Mesendoderm (in vitro differentiated cells): ENCODE measurements at regions not wholly inside any gene's neighbourhood (a gene's known extent, or its start where the extent isn't known, plus 50 kb on each side); places are given as distances from the start of the nearest gene placed in this dataset.

Experiments used
- DNase-seq: peaks from one replicate; pipeline ENCODE4 v3.0.0; 2013
- H2AK5ac ChIP-seq: 2 replicates; pipeline ENCODE4 v1.6.1; 2013; ENCODE audit warnings: low read length, inconsistent platforms
- H2BK120ac ChIP-seq: 2 replicates; pipeline ENCODE4 v1.6.1; 2013; ENCODE audit warnings: low read depth, mild to moderate bottlenecking, low read length, moderate library complexity, mixed read lengths
- H2BK15ac ChIP-seq: replicated peaks from 2 replicates; pipeline ENCODE4 v1.6.1; 2013; ENCODE audit warnings: low read depth, mild to moderate bottlenecking, moderate library complexity
- H2BK5ac ChIP-seq: 2 replicates; pipeline ENCODE4 v1.6.1; 2013; ENCODE audit warnings: low read length, inconsistent platforms
- H3K18ac ChIP-seq: 2 replicates; pipeline ENCODE4 v1.6.1; 2013; ENCODE audit warnings: mild to moderate bottlenecking, low read length, mixed read lengths
- H3K23ac ChIP-seq: one replicate; pipeline ENCODE4 v1.6.1; 2013; ENCODE audit warnings: low read length
- H3K27ac ChIP-seq: 2 replicates; pipeline ENCODE4 v1.5.1; 2013; ENCODE audit warnings: low read depth, mild to moderate bottlenecking, inconsistent platforms, low read length, moderate library complexity
- H3K27me3 ChIP-seq: 2 replicates; pipeline ENCODE4 v1.6.1; 2013; ENCODE audit warnings: low read length, control low read depth, mild to moderate bottlenecking, inconsistent platforms; ENCODE audit not compliant: insufficient read depth, poor library complexity
- H3K36me3 ChIP-seq: 2 replicates; pipeline ENCODE4 v1.6.1; 2013; ENCODE audit warnings: low read length, inconsistent platforms; ENCODE audit not compliant: control insufficient read depth, insufficient read depth
- H3K4ac ChIP-seq: one replicate; pipeline ENCODE4 v1.6.1; 2013; ENCODE audit warnings: low read depth, mild to moderate bottlenecking, low read length, moderate library complexity
- H3K4me1 ChIP-seq: 2 replicates; pipeline ENCODE4 v1.6.1; 2013; ENCODE audit warnings: low read depth, low read length, inconsistent platforms; ENCODE audit not compliant: control insufficient read depth
- H3K4me2 ChIP-seq: 2 replicates; pipeline ENCODE4 v1.6.1; 2013; ENCODE audit warnings: low read length
- H3K4me3 ChIP-seq: 2 replicates; pipeline ENCODE4 v1.5.1; 2013; ENCODE audit warnings: mild to moderate bottlenecking, low read length
- H3K56ac ChIP-seq: one replicate; pipeline ENCODE4 v1.6.1; 2013; ENCODE audit warnings: low read length
- H3K79me1 ChIP-seq: 2 replicates; pipeline ENCODE4 v1.6.1; 2013; ENCODE audit warnings: low read length, inconsistent platforms
- H3K79me2 ChIP-seq: 2 replicates; pipeline ENCODE4 v1.6.1; 2013; ENCODE audit warnings: mild to moderate bottlenecking, low read length; ENCODE audit not compliant: control insufficient read depth, insufficient read depth
- H3K9ac ChIP-seq: 2 replicates; pipeline ENCODE4 v1.6.1; 2013; ENCODE audit warnings: low read length, inconsistent platforms
- H4K5ac ChIP-seq: one replicate; pipeline ENCODE4 v1.6.1; 2013; ENCODE audit warnings: low read length
- H4K8ac ChIP-seq: one replicate; pipeline ENCODE4 v1.6.1; 2013; ENCODE audit warnings: low read depth, mild to moderate bottlenecking, control low read depth, low read length, moderate library complexity
- WGBS: extraction: QIAGEN DNeasy Blood & Tissue Kit; methylation state at CpG from one replicate; pipeline ENCODE4 v1.1.7; 2013; ENCODE audit warnings: low lambda C conversion rate, missing lambda C conversion rate; ENCODE audit not compliant: insufficient coverage; ENCODE audit errors: extremely low coverage; 5-methylcytosine and 5-hydroxymethylcytosine counted together

DNA sequence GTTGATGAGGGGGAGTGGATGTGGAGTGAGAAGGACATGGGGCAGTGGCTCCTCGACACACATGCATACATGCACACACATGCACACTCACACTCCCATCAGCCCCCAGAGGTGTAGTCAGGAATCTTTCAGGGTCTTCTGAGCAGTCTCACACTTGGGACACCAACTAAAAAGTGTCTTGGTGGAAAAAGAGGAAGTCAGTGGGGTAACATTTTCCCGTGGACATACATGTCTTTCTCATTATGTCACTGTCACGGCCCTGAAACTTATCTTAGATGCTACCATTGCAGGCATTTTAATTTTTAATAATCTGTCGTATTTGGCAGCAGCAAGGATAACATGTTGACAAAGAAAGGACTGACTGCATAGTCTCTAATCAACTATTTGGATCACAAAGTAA, 261.1 kb downstream of the ADGRG6 start:
- H3K79me2 ChIP-seq, result no peaks in the 10 kb centered on the region
- H3K4me2 ChIP-seq, result no peak overlapping the region
- H3K9ac ChIP-seq, result no peak overlapping the region

DNA sequence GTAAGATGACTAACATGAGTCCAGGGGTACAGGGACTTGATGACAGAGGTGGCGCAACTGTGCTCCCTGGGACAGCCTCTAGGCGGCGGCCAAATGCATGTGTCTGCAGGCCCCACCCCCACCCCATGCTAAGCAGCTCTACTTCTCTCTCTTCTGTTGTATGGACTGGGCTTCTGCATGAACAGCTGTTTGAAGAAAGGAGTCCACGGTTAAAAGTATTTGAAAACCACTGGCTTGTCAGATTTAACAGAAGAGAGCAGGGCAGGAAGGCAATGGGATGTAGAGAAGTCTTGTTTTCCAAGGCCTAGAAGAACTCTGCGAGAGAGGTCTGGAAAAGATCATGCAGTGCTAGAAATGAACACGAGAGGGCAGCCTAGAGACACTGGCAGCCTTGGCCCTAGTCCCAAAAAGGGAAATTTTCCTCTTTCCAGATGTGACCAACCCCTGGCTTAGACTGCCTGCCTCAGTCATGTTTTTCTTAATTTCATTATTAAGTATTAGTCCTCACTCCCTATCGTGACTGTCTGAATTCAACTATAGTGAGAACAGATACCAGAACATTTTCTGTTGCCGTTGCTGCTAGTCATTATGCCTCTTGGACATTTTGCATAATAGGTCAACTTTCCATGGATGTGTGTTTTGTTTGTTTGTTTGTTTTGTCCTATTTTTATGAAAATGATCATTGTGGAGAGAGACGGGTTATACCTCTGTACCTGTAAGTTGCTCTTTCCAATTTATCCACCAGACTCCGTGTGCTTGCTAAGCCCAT, 265.0 kb downstream of the ADGRG6 start:
- H2BK5ac ChIP-seq, result no peak overlapping the region
- H3K4me2 ChIP-seq, result no peak overlapping the region
- H3K9ac ChIP-seq, result no peak overlapping the region
- no peak overlapping the region for H2AK5ac ChIP-seq
- no peaks in the 10 kb centered on the region for H3K27me3 ChIP-seq
- no CpG with 5 or more reads among the region's 10 CpGs for WGBS
- H3K79me2 ChIP-seq, result no peaks in the 10 kb centered on the region
- no peak overlapping the region for H3K4me3 ChIP-seq
- H4K8ac ChIP-seq, result no peak overlapping the region
- H3K18ac ChIP-seq, result no peak overlapping the region
- no peak overlapping the region for H4K5ac ChIP-seq
- no peak overlapping the region for H3K23ac ChIP-seq
- no peak overlapping the region for H2BK15ac ChIP-seq
- no peaks in the 10 kb centered on the region for H3K36me3 ChIP-seq
- no peak overlapping the region for H2BK120ac ChIP-seq
- H3K56ac ChIP-seq, result no peak overlapping the region
- H3K79me1 ChIP-seq, result no peaks in the 10 kb centered on the region
- DNase-seq, result peak; percentile 84
- no peak overlapping the region for H3K4ac ChIP-seq
- H3K4me1 ChIP-seq, result peaks cover 6% of the 10 kb centered on the region
- H3K27ac ChIP-seq, result no peak overlapping the region

More for the DNA sequence above, 261.1 kb downstream of the ADGRG6 start:
- no peak for DNase-seq
- no peak overlapping the region for H4K5ac ChIP-seq
- no peak overlapping the region for H3K4ac ChIP-seq
- H3K36me3 ChIP-seq, result no peaks in the 10 kb centered on the region
- H3K23ac ChIP-seq, result no peak overlapping the region
- no peak overlapping the region for H3K18ac ChIP-seq
- H3K27ac ChIP-seq, result no peak overlapping the region
- no peak overlapping the region for H3K4me3 ChIP-seq
- no peak overlapping the region for H4K8ac ChIP-seq
- no CpG with 5 or more reads among the region's 4 CpGs for WGBS
- H2BK15ac ChIP-seq, result no peak overlapping the region
- no peak overlapping the region for H2BK5ac ChIP-seq
- no peak overlapping the region for H2BK120ac ChIP-seq
- no peak overlapping the region for H3K56ac ChIP-seq
- no peaks in the 10 kb centered on the region for H3K4me1 ChIP-seq
- no peaks in the 10 kb centered on the region for H3K27me3 ChIP-seq
- H2AK5ac ChIP-seq, result no peak overlapping the region
- no peaks in the 10 kb centered on the region for H3K79me1 ChIP-seq

DNA sequence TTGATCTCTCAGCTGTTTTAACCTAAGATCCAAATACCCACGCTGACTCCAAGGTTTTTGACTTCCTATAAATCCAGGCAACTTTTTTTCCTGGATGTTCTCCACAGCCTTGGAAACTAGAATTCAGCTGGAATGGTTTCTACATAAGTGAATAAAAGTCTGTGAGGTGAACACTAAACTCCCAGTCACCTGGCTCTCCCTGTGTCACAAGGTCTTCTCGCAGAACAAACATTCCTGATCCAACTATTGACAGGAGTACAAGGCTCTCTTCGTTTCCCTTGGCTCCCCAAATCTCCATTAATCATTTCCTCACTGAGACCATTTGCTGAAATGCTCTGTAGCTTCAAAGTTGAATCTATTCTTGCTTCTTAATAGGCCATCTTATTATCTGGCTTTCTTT, 265.7 kb downstream of the ADGRG6 start:
- peaks cover 6% of the 10 kb centered on the region for H3K4me1 ChIP-seq
- no peaks in the 10 kb centered on the region for H3K27me3 ChIP-seq
- H3K4me2 ChIP-seq, result no peak overlapping the region
- H3K23ac ChIP-seq, result no peak overlapping the region
- DNase-seq, result no peak
- H3K79me1 ChIP-seq, result no peaks in the 10 kb centered on the region
- no peak overlapping the region for H3K9ac ChIP-seq
- H2BK15ac ChIP-seq, result no peak overlapping the region
- no peak overlapping the region for H2BK5ac ChIP-seq
- H3K36me3 ChIP-seq, result no peaks in the 10 kb centered on the region
- no peak overlapping the region for H2AK5ac ChIP-seq
- H4K5ac ChIP-seq, result no peak overlapping the region
- no peak overlapping the region for H3K18ac ChIP-seq
- no peak overlapping the region for H3K27ac ChIP-seq
- H2BK120ac ChIP-seq, result no peak overlapping the region
- no peaks in the 10 kb centered on the region for H3K79me2 ChIP-seq
- H3K4me3 ChIP-seq, result no peak overlapping the region
- no peak overlapping the region for H3K4ac ChIP-seq
- H3K56ac ChIP-seq, result no peak overlapping the region
- no peak overlapping the region for H4K8ac ChIP-seq
- no CpG with 5 or more reads among the region's 3 CpGs for WGBS

DNA sequence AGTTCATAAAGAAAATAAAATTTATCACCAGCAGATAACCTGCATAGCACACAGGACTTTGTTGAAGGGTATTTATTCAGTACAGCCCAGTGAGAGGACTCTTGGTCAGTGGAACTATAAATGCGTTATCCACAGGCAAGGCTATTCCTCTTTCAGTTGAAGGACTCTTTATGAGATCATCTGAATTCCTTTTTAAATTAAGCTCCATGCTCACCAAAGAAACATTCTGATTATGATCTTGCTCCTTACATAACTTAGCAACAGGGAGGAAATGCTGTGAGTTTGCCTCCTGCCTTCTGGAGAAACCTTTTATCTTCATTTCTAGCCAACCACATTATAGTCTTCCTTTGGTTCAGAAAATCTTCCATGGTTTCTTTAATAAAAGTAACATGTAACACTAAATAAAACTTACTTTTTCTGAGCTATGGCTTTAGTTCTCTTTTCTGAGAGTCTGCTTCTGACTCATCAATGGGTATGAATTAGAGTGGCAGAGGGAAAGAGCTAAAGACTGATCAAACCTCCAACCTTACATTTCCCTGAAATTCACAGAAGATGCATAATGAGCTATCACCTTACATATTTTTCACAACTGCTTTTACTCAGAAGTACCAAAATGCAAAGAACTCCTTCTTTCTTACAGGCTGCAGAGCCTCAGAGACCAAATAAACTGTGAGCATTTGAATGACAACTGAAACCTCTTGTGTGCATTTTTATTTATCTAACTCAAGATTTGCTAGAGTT, 267.2 kb downstream of the ADGRG6 start:
- Histone ChIP-seq H2BK5ac (no peak overlapping the region), H3K23ac (no peak overlapping the region), H2BK15ac (no peak overlapping the region), H3K79me2 (no peaks in the 10 kb centered on the region), H3K4me1 (peaks cover 6% of the 10 kb centered on the region), H2BK120ac (no peak overlapping the region), H3K4me3 (no peak overlapping the region), H3K36me3 (no peaks in the 10 kb centered on the region), H3K79me1 (no peaks in the 10 kb centered on the region), H3K27me3 (no peaks in the 10 kb centered on the region), H3K4ac (no peak overlapping the region), H3K4me2 (no peak overlapping the region), H4K5ac (no peak overlapping the region), H3K9ac (no peak overlapping the region), H3K56ac (peak overlapping the region; percentile 38), H3K18ac (no peak overlapping the region), H3K27ac (no peak overlapping the region), H2AK5ac (no peak overlapping the region), H4K8ac (no peak overlapping the region)
- WGBS, result no CpG with 5 or more reads among the region's 1 CpG
- DNase-seq, result peak; percentile 71

DNA sequence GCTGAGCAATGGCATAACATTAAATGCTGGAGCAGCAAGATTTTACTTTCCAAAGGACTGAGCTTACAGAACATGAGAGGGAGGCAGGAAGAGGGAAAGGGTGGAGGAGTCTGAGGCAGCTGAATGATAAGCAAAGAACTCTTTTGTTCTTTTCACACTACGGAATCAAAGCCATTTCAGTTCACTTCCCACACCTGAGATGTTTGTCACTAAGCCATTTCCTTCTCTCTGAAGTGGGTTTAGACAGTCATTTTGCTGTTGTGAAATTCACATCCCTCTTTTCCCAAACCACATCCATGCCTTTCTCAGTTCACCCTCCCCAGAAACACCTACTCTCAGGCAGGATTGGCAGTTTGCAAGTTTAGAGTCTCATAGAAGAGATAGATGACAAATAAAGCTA, 267.9 kb downstream of the ADGRG6 start:
- Histone ChIP-seq H3K9ac (no peak overlapping the region), H2BK15ac (no peak overlapping the region), H3K79me1 (no peaks in the 10 kb centered on the region), H3K79me2 (no peaks in the 10 kb centered on the region), H2BK5ac (no peak overlapping the region), H3K4ac (no peak overlapping the region), H2BK120ac (no peak overlapping the region), H3K27ac (no peak overlapping the region), H3K27me3 (no peaks in the 10 kb centered on the region), H3K56ac (no peak overlapping the region), H3K4me3 (no peak overlapping the region), H3K36me3 (no peaks in the 10 kb centered on the region), H3K4me2 (no peak overlapping the region), H4K8ac (no peak overlapping the region), H2AK5ac (no peak overlapping the region), H4K5ac (no peak overlapping the region), H3K4me1 (peaks cover 6% of the 10 kb centered on the region), H3K23ac (no peak overlapping the region), H3K18ac (peak overlapping the region; percentile 4)
- no CpG with 5 or more reads among the region's 1 CpG for WGBS
- peak; percentile 68 for DNase-seq
